GM10266 (cell line): ENCODE measurements at regions not wholly inside any gene's neighbourhood (a gene's known extent, or its start where the extent isn't known, plus 50 kb on each side); places are given as distances from the start of the nearest gene placed in this dataset.

ENCODE experiments used
- DNase-seq: peaks from one replicate; pipeline ENCODE4 v3.0.0; 2012; ENCODE audit errors: extremely low spot score
- CTCF ChIP-seq: IDR thresholded peaks from 2 replicates; pipeline ENCODE4 v1.5.1; 2012; ENCODE audit warnings: mild to moderate bottlenecking, low read depth; ENCODE audit not compliant: control insufficient read depth, insufficient read depth; ENCODE audit errors: missing control alignments

- peak; percentile 55 for DNase-seq
- peak; percentile 50 for TF ChIP-seq CTCF
Measured at GRCh38 chr1:48061162-48062136, 64.3 kb upstream of the TRABD2B start.

GRCh38 chr1:48059289-48059688, 62.1 kb upstream of the TRABD2B start:
- no peak for TF ChIP-seq CTCF
- DNase-seq = no peak

- TF ChIP-seq CTCF = no peak
Measured at GRCh38 chr1:48058135-48059025, 61.2 kb upstream of the TRABD2B start.

GRCh38 chr1:48057249-48057648, 60.1 kb upstream of the TRABD2B start:
- DNase-seq = no peak
- TF ChIP-seq CTCF = no peak

More at GRCh38 chr1:48058135-48059025, 61.2 kb upstream of the TRABD2B start:
- no peak for DNase-seq

- DNase-seq = no peak
- TF ChIP-seq CTCF = no peak
Measured at GRCh38 chr1:48055876-48056764, 58.9 kb upstream of the TRABD2B start.

- no peak for TF ChIP-seq CTCF
- DNase-seq = no peak
Measured at GRCh38 chr1:48054232-48054631, 57.0 kb upstream of the TRABD2B start.
